Uterus (tissue), 3 donors: ENCODE measurements at regions not wholly inside any gene's neighbourhood (a gene's known extent, or its start where the extent isn't known, plus 50 kb on each side); places are given as distances from the start of the nearest gene placed in this dataset.

ENCODE experiments used
- DNase-seq, 2 donors: peaks; one replicate each; pipeline ENCODE4 v3.0.0-alpha.2; 2019 to 2020
- H3K27ac ChIP-seq, 2 donors: fragments of 200-600 bp; sonication (generic); 1 replicate in 1 of 2; 2 replicates in 1 of 2; pipeline ENCODE4 v1.5.1; 2016 to 2018
- H3K27me3 ChIP-seq, 2 donors: fragments of 200-600 bp; sonication (generic); one replicate each; pipeline ENCODE4 v1.5.1; 2018 to 2019; ENCODE audit warnings: control low read depth in 1 of 2
- H3K36me3 ChIP-seq, 2 donors: fragments of 200-600 bp; sonication (generic); one replicate each; pipeline ENCODE4 v1.5.1; 2019; ENCODE audit warnings: control low read depth in 1 of 2
- H3K4me1 ChIP-seq, 2 donors: fragments of 200-600 bp; sonication (generic); one replicate each; pipeline ENCODE4 v1.5.1; 2018 to 2019; ENCODE audit warnings: control low read depth in 1 of 2
- H3K4me3 ChIP-seq, 2 donors: fragments of 200-600 bp; sonication (generic); 1 replicate in 1 of 2; 2 replicates in 1 of 2; pipeline ENCODE4 v1.5.1; 2018 to 2019; ENCODE audit warnings: mild to moderate bottlenecking in 1 of 2
- H3K9me3 ChIP-seq, 2 donors: fragments of 200-600 bp; sonication (generic); one replicate each; pipeline ENCODE4 v1.5.1; 2019; ENCODE audit warnings: control low read depth in 1 of 2
- POLR2A ChIP-seq, 2 donors: fragments of 450-650 bp; IDR thresholded peaks; one replicate each; pipeline ENCODE4 v1.6.1; 2016; ENCODE audit warnings: antibody characterized with exemption in 2 of 2, mild to moderate bottlenecking in 1 of 2, moderate library complexity in 1 of 2
- intact Hi-C: fragments of 100-400 bp; cut with DNase I; formaldehyde crosslinking; loops from one replicate; pipeline ENCODE4 v1.15.1; 2023; ENCODE audit warnings: low total_unique reads
- TF ChIP-seq, protein P1 (sequence below), 4 experiments: fragments of 200-600 bp in 2 of 4; fragments of 450-650 bp in 2 of 4; sonication (generic) in 2 of 4; IDR thresholded peaks; one replicate each; pipeline ENCODE4 v1.5.1; 2016 to 2019; ENCODE audit warnings: antibody characterized with exemption in 4 of 4, mild to moderate bottlenecking in 2 of 4, moderate library complexity in 1 of 4
- donor health status: DM: yes; HTN: yes; CAD: no.

DNA sequence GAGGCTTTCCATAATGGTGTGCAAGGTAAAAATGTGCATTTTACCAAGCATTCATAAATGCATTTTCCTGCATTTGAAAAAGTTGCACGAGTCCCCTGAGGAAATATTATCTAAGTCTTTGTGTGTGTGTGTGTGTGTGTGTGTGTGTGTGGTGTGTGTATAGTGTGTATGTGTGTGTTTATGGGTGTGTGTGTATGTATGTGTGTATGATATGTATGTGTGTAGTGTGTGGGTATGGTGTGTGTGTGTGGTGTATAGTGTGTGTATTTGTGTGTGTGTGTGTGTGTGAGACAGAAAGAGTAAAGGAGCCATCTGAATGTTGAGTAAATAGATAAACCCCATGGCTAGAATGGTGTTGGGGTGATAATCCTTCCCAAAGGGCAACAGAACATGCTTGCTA, 229.6 kb upstream of the TBC1D5 start:
- H3K9me3 ChIP-seq: no peaks in the 10 kb centered on the region
- no peak for TF ChIP-seq POLR2A (IDR thresholded peaks at IDR 0.05)
- H3K27me3 ChIP-seq: no peaks in the 10 kb centered on the region
- no peak for DNase-seq
- no peaks in the 10 kb centered on the region for H3K36me3 ChIP-seq
- H3K4me1 ChIP-seq: no peaks in the 10 kb centered on the region
- H3K4me3 ChIP-seq: no peak overlapping the region
- no peak overlapping the region for H3K27ac ChIP-seq
- intact Hi-C loops: no loop called here

DNA sequence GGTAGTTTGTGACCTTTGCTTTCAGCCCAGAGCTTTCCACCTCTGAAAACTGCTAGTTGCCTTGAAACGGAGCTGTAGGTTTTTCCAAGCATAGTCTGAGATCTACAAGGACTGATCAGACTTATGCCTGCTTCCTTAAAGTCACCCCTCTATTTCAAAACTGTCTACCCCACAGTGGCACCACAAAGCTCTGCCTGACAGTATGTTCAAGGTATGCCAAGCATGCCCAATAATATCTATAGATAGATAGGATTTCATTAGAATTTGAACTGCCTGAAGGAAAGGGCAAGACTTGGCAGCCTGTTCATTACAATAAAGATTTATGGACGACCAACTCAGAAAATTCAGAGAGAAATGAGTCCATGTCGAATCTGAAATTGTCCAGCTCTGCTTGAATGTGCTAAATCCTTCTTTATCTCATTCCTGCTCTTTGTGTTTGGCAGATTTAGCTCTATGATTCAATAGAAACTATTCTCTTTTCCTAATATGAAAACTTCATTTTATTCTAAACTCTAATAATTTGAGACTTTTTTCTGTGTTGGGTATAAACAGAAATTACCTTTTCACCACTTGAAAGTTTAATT, 227.6 kb upstream of the TBC1D5 start:
- no peak overlapping the region for H3K4me3 ChIP-seq
- TF ChIP-seq POLR2A (IDR thresholded peaks at IDR 0.05): no peak
- TF ChIP-seq, protein P1, sequence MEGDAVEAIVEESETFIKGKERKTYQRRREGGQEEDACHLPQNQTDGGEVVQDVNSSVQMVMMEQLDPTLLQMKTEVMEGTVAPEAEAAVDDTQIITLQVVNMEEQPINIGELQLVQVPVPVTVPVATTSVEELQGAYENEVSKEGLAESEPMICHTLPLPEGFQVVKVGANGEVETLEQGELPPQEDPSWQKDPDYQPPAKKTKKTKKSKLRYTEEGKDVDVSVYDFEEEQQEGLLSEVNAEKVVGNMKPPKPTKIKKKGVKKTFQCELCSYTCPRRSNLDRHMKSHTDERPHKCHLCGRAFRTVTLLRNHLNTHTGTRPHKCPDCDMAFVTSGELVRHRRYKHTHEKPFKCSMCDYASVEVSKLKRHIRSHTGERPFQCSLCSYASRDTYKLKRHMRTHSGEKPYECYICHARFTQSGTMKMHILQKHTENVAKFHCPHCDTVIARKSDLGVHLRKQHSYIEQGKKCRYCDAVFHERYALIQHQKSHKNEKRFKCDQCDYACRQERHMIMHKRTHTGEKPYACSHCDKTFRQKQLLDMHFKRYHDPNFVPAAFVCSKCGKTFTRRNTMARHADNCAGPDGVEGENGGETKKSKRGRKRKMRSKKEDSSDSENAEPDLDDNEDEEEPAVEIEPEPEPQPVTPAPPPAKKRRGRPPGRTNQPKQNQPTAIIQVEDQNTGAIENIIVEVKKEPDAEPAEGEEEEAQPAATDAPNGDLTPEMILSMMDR (IDR thresholded peaks at IDR 0.05): no peak
- no peaks in the 10 kb centered on the region for H3K36me3 ChIP-seq
- H3K4me1 ChIP-seq: no peaks in the 10 kb centered on the region
- H3K27me3 ChIP-seq: no peaks in the 10 kb centered on the region
- H3K27ac ChIP-seq: no peak overlapping the region
- no peaks in the 10 kb centered on the region for H3K9me3 ChIP-seq
- no peak for DNase-seq
- intact Hi-C loops: no loop called here

DNA sequence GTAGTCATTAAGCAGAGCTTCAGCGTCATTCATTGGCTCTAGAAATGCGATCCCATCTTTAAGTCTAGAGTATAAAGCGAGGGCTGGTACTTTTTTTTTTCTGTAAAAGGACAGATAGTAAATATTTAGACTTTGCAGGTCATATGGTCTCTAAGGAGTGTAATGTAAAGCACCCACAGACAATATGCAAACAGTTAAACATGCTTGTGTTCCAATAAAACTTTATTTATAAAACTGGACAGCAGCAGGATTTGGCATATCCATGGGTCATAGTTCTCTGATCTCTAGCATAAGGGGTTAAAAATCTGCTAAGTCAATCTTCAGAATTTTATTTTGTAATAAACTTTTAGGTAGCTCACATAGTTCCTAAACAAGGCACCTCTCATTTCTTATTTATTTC, 226.8 kb upstream of the TBC1D5 start:
- TF ChIP-seq POLR2A (IDR thresholded peaks at IDR 0.05): no peak
- TF ChIP-seq, protein P1 (IDR thresholded peaks at IDR 0.05): no peak
- no peaks in the 10 kb centered on the region for H3K27me3 ChIP-seq
- no peak overlapping the region for H3K27ac ChIP-seq
- no peaks in the 10 kb centered on the region for H3K36me3 ChIP-seq
- DNase-seq: no peak
- intact Hi-C loops: no loop called here
- no peak overlapping the region for H3K4me3 ChIP-seq
- H3K4me1 ChIP-seq: no peaks in the 10 kb centered on the region
- no peaks in the 10 kb centered on the region for H3K9me3 ChIP-seq

DNA sequence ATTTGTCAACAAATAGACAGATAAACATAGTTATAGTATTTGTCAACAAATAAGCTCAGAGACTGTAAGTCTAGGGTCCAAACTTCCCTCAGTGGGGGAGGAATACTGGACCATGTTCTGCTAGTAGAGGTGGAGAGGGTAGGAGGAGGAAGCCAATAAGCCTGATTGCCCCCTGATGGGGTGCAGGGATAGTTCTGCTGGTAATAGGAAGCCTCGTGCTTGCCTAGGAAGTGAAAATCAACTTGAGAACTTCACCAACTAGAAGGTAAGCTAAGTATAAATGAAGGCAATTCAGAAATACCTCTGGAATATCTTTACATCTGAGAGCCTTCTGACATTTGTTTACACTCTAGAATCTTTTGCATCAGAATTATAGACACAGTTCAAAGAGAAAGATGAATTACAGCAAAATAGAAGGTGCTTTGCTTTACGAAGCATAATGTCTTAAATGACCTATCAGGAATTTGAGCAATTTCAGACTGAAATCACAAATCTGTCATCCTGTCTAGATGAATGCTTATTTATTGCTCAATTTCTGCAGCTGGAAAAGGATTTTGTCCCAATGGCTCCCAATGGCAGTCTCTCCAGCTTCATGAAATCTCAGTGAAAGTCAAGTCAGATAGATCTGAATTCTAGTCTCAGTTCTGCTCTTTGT, 225.6 kb upstream of the TBC1D5 start:
- no peaks in the 10 kb centered on the region for H3K36me3 ChIP-seq
- no peak for DNase-seq
- intact Hi-C loops: no loop called here
- no peaks in the 10 kb centered on the region for H3K9me3 ChIP-seq
- TF ChIP-seq, protein P1 (IDR thresholded peaks at IDR 0.05): no peak
- TF ChIP-seq POLR2A (IDR thresholded peaks at IDR 0.05): no peak
- no peaks in the 10 kb centered on the region for H3K27me3 ChIP-seq
- H3K4me3 ChIP-seq: no peak overlapping the region
- H3K4me1 ChIP-seq: no peaks in the 10 kb centered on the region
- no peak overlapping the region for H3K27ac ChIP-seq

DNA sequence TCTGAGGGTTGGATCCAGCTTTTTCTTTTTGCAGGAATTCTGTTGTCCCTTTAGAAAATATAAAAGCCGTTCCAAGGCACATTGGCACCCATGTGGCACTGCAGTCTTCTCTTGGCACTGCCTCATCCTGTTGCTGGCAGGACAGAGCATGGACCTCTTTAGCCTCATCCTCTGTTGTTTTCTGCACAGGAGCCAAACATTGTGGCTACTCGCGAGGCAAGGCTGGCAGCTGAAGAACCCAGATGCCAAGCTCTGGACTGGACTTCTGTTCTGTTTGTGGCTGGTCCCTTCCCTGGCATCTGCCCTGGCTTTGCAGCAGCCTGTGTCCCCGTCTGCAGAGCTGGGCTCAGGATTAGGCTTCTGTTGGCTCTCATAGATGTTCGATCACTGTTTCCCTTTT, 224.7 kb upstream of the TBC1D5 start:
- H3K9me3 ChIP-seq: no peaks in the 10 kb centered on the region
- intact Hi-C loops: no loop called here

More for the DNA sequence above, 224.7 kb upstream of the TBC1D5 start:
- TF ChIP-seq, protein P1 (IDR thresholded peaks at IDR 0.05): no peak
- no peak for TF ChIP-seq POLR2A (IDR thresholded peaks at IDR 0.05)
- H3K27me3 ChIP-seq: no peaks in the 10 kb centered on the region
- H3K4me1 ChIP-seq: no peaks in the 10 kb centered on the region
- no peaks in the 10 kb centered on the region for H3K36me3 ChIP-seq
- no peak for DNase-seq
- H3K4me3 ChIP-seq: no peak overlapping the region
- no peak overlapping the region for H3K27ac ChIP-seq
